ENCODE measurements at regions not wholly inside any gene's neighbourhood (a gene's known extent, or its start where the extent isn't known, plus 50 kb on each side); places are given as distances from the start of the nearest gene placed in this dataset.

GRCh38 chr18:24656050-24656449 is 195.6 kb downstream of the HRH4 start:
- in situ Hi-C loops (cut with HindIII; ENCODE audit: low pct_ligation_motif_present, low sequenced_read_pairs) = no loop called here

DNA sequence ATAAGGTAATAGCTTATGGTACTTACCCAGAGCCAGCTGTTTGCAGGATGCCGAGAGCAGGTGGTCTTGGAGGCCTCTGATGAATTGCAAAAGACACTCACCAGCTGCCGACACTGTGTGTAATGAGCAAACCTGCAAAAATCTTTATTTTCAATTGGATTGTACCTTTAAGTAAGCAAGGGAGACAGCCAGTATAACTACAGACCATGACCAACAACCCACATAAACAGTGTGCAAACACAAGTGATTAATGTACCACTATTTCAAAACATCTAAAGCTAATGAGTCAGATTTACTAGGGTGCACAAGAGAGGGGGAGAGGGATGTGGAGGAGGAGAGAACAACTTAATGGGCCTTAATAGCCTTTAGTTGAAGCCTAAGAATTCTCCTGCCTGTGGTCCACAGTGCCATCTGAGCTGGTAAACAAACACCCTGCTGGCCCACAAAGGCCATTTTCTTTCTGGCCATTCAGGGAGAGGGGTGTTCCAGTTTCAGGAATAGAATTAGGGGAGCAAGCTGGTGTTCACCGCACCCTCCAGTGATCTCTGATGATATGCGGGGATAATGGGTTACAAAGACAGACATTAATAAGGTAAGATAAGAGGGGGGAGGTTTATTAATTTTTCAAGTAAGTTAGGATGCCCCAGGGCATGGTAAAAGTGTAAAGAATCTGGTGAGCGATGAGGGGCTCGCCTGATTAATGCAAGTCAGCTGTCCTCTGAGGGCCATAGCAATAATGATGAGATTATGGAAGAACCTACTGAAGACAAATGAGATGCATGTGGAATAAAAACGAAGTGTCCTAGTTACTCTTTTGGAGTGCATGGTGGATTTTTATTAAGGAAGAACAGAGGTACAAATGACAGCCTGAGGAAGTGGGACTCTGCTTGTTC is 196.4 kb downstream of the HRH4 start:
- TF ChIP-seq, protein P1, sequence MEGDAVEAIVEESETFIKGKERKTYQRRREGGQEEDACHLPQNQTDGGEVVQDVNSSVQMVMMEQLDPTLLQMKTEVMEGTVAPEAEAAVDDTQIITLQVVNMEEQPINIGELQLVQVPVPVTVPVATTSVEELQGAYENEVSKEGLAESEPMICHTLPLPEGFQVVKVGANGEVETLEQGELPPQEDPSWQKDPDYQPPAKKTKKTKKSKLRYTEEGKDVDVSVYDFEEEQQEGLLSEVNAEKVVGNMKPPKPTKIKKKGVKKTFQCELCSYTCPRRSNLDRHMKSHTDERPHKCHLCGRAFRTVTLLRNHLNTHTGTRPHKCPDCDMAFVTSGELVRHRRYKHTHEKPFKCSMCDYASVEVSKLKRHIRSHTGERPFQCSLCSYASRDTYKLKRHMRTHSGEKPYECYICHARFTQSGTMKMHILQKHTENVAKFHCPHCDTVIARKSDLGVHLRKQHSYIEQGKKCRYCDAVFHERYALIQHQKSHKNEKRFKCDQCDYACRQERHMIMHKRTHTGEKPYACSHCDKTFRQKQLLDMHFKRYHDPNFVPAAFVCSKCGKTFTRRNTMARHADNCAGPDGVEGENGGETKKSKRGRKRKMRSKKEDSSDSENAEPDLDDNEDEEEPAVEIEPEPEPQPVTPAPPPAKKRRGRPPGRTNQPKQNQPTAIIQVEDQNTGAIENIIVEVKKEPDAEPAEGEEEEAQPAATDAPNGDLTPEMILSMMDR (IDR thresholded peaks at IDR 0.05; ENCODE audit: low read depth, low read length, missing control alignments) = no peak
- DNase-seq = no peak
- in situ Hi-C loops (cut with HindIII; ENCODE audit: low pct_ligation_motif_present, low sequenced_read_pairs) = no loop called here
- no peak overlapping the region for H3K27ac ChIP-seq
- H3K36me3 ChIP-seq (replicated peaks) = no peaks in the 10 kb centered on the region
- no peaks in the 10 kb centered on the region for H3K27me3 ChIP-seq (replicated peaks)
- H3K4me3 ChIP-seq (ENCODE audit: low read depth, low read length) = no peak overlapping the region

More at GRCh38 chr18:24656050-24656449, 195.6 kb downstream of the HRH4 start:
- no peak for DNase-seq
- H3K36me3 ChIP-seq (replicated peaks) = no peaks in the 10 kb centered on the region
- H3K27ac ChIP-seq = no peak overlapping the region
- TF ChIP-seq, protein P1 (IDR thresholded peaks at IDR 0.05; ENCODE audit: low read depth, low read length, missing control alignments) = no peak
- no peak overlapping the region for H3K4me3 ChIP-seq (ENCODE audit: low read depth, low read length)
- H3K27me3 ChIP-seq (replicated peaks) = no peaks in the 10 kb centered on the region

GRCh38 chr18:24657444-24657842 is 197.0 kb downstream of the HRH4 start:
- Histone ChIP-seq H3K36me3 (replicated peaks) (no peaks in the 10 kb centered on the region), H3K4me3 (ENCODE audit: low read depth, low read length) (no peak overlapping the region), H3K27ac (no peak overlapping the region), H3K27me3 (replicated peaks) (no peaks in the 10 kb centered on the region)
- DNase-seq = no peak
- TF ChIP-seq, protein P1 (IDR thresholded peaks at IDR 0.05; ENCODE audit: low read depth, low read length, missing control alignments) = no peak
- in situ Hi-C loops (cut with HindIII; ENCODE audit: low pct_ligation_motif_present, low sequenced_read_pairs) = no loop called here

DNA sequence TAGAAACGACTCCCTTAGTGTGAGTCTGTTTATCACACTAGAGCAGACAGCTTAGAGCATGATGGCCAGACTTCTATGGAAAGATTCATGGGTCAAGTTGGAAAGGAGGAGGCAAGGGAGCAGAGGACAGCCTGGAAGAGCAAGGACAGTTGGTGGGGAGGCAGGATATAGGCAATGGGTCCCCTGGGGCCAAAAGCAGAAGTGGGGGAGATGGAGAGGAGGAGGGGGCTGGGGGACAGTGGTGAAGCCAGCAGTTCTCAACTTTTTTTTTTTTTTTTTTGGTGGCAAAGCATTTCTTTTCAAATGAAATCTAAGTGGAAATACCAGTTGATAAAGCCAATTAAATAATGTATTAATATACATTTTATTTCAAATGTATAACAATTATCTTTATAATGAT is 197.9 kb downstream of the HRH4 start:
- Histone ChIP-seq H3K27me3 (replicated peaks) (no peaks in the 10 kb centered on the region), H3K4me3 (ENCODE audit: low read depth, low read length) (no peak overlapping the region), H3K36me3 (replicated peaks) (no peaks in the 10 kb centered on the region), H3K27ac (no peak overlapping the region)
- in situ Hi-C loops (cut with HindIII; ENCODE audit: low pct_ligation_motif_present, low sequenced_read_pairs) = no loop called here
- TF ChIP-seq, protein P1 (IDR thresholded peaks at IDR 0.05; ENCODE audit: low read depth, low read length, missing control alignments) = no peak
- no peak for DNase-seq

DNA sequence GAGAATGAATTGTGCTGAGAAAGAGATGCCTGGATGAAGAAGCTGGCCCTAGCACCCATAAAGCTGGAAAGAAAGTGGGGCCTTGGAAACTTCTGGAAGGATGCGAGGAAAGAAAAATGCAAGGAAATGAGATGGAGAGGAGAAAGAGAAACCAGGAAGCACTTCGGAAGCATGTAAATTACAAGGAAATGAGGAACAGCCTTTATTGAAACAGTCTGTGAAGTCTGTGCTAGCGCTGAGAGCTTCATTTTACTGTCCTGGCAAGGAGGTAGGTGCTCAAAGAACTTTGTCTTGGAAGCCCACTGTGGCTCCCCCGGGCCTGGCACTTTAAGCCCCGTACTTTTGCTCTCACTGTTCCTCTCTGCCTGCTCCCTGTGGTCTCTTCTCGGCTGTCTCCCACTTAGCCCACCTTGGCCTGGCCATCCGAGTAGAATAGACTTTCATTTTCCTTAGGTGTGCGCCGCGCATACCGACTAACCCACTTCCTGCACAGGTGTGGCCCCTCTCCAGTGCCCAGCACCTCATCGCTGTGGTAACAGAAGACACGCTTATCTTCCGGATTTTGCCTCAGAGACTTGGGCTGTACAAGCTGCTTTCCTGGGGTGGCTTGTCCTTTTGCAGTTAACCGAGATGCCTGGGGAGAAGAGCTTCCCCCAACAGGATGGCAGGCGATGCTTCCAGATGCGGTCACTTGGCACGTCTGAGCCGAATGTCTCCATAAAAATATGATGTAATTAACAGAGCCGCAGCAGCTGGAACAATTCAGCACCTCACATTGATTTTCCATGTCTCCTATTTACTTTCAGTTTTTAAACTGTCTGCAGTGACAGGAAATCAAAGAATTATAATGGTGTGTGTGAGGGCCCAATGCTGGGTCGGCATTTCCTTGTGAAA is 199.6 kb downstream of the HRH4 start:
- Histone ChIP-seq H3K4me3 (ENCODE audit: low read depth, low read length) (no peak overlapping the region), H3K36me3 (replicated peaks) (no peaks in the 10 kb centered on the region), H3K27me3 (replicated peaks) (no peaks in the 10 kb centered on the region), H3K27ac (no peak overlapping the region)
- TF ChIP-seq, protein P1 (IDR thresholded peaks at IDR 0.05; ENCODE audit: low read depth, low read length, missing control alignments) = no peak
- in situ Hi-C loops (cut with HindIII; ENCODE audit: low pct_ligation_motif_present, low sequenced_read_pairs) = no loop called here
- no peak for DNase-seq

Measured in brain microvascular endothelial cell (primary cell).